ENCODE measurements at regions not wholly inside any gene's neighbourhood (a gene's known extent, or its start where the extent isn't known, plus 50 kb on each side); places are given as distances from the start of the nearest gene placed in this dataset.
"Not testable (repeated sequence)": the region's sequence is repeated elsewhere in the genome, so short reads cannot be mapped to it uniquely, and the experiment has no call there.

GRCh38 chr1:45258059-45258650 lies 51.8 kb upstream of the ZSWIM5 start:
- DNase-seq, result no peak

DNA sequence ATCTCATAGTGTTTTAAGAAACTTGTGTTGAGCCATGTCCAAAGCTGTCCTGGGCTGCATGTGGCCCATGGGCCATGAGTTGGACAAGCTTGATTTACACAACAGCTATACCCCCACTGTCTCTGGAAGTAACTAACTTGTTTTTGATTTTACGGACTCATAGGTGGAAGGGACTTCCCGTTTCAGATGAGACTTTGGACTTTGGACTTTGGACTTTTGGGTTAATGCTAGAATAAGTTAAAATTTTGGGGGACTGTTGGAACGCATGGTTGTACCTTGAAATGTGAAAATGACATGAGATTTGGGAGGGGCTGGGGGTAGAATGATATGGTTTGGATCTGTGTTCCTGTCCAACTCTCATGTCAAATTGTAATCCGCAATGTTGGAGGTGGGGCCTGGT lies 52.6 kb upstream of the ZSWIM5 start:
- no peak for DNase-seq

DNA sequence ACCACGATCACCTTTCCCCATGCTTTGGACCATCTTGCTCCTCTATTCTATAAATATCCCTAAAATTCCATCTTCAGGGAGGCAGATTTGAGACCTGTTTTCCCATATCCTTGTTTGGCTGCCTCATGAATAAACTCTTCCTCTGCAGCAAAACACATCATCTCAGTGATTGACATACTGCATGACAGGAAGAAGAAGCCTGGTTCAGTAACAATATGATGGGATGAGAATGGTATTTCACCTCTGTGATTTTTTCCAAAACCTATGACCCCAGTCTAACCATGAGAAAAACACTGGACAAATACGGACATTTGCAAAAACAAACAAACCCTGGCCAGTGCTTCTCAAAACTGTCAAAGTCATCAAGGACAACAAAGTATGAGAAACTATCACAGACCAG lies 53.8 kb upstream of the ZSWIM5 start:
- DNase-seq, result peak; percentile 60

DNA sequence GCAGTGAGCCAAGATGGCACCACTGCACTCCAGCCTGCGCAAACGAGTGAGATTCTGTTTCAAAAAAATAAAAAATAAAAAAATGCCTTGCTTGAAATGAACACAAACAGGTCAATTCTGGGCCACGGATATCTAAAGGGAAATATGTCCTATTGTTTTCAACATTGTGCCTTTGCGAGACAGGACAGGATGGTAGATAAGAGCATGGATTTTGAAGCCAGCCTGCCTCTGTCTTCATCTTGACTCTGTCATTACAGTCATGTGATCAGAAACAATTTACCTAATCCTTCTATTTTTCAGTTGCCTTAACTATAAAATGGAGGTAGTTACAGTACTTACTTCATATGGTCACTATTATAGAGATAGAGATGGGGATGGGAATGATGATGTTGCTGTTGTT lies 56.7 kb upstream of the ZSWIM5 start:
- DNase-seq, result peak; percentile 22

DNA sequence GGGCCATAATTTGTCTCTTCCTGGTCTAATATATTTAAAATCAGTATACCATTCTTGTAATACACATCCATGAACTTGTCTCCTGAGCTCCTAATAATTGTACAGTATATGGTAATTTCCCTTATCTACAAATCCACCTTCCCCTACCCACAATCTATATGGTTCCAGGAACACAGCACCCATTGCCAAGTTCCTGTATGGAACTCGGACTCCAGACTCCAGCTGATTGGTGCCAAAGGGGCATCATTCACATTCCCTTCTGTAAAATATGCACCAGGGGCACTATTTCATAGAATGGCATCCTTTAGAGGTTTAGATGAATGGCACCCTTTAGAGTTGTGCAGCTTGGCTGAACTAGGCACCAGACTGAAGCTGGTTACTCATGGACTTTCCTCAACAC lies 58.8 kb upstream of the ZSWIM5 start:
- no peak for DNase-seq

DNA sequence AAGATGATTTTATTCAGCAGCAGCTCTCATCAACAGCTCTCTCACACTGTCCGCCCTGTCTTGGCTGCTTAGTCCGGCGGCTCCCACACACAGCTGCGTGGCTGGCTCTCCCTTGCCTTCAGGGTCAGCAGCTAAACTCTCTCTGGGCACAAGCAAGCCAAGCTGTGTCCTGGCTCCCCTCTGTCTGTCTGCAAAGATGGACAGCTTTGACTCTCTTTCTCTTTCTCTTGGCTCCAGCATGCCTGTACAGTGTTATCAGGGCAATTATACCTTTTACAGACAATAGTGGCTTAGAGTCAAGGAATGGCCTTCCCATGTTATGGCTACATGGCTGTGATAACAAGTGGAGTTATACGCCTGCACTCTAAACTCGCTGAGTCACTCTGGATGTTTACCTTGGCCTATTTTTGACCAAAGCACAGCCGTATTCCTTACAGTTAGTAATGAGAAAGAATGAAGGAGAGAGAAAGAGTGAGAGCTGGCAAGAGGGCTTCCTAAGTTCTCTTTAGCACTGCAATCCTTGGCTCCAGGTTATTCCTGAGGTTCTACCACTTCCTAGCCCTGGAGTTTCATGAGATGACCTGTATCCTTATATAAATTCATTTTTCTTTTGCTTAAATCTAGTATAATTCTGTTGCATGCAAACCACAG lies 59.9 kb upstream of the ZSWIM5 start:
- peak; percentile 90 for DNase-seq

DNA sequence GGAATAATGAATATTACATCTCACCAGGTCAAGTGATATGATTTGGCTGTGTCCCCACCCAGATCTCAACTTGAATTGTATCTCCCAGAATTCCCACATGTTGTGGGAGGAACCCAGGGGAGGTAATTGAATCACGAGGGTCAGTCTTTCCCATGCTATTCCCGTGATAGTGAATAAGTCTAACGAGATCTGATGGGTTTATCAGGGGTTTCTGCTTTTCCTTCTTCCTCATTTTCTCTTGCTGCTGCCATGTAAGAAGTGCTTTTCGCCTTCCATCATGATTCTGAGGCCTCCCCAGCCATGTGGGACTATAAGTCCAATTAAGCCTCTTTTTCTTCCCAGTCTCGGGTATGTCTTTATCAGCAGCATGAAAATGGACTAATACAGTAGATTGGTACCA lies 58.4 kb upstream of the HPDL start:
- not testable (repeated sequence) for DNase-seq

DNA sequence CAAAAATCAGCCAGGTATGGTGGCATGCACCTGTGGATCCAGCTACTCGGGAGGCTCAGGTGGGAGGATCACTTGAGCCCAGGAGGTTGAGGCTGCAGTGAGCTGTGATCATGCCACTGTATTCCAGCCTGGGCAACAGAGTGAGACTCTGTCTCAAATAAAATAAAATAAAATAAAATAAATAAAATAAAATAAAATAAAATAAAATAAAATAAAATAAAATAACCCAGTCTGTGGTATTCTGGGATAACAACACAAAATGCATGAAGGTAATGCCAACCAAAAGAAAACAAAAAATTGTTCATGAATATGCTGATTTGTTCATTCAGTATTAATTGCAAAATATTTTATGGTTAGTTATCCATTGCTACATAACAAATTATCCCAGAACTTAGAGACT lies 54.4 kb upstream of the HPDL start:
- not testable (repeated sequence) for DNase-seq

- DNase-seq, result peak; percentile 55
Measured at GRCh38 chr1:45272913-45273371, 53.8 kb upstream of the HPDL start.

DNA sequence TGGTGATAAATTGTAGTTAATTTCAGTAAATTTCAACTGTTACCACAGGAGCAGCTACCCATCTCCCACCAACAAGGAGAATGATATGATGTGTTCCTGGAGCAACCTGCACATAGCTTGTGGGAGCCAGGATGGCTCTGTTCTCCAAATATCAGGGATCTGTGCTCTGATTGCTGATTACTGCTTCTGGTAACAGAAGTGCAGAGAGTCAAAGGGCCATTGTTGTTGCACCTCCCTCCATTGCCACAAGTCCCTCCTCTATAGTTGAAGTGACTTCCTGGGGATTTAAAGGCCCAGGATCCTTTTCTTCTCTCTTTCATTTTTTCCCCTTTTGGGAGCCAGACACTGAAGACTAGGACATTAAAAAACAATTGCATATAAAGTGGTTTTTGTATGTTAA lies 51.6 kb upstream of the HPDL start:
- no peak for DNase-seq

Data from dermis blood vessel endothelial cell (primary cell).